ENCODE measurements at regions not wholly inside any gene's neighbourhood (a gene's known extent, or its start where the extent isn't known, plus 50 kb on each side); places are given as distances from the start of the nearest gene placed in this dataset.

- no peak overlapping the region for H3K27ac ChIP-seq (replicated peaks in 1 of 4)
- no peak overlapping the region for H3K4me3 ChIP-seq
- H3K4me1 ChIP-seq, result peaks cover 0 to 4% (median 0%) of the 10 kb centered on the region in 4 donors
- 74% methylated on average over 2 of the region's 2 CpGs for WGBS
- no peaks in the 10 kb centered on the region for H3K27me3 ChIP-seq
- no peaks in the 10 kb centered on the region for H3K36me3 ChIP-seq
- no peaks in the 10 kb centered on the region for H3K9me3 ChIP-seq
- TF ChIP-seq CTCF (IDR thresholded peaks at IDR 0.05), result no peak
- no peak for TF ChIP-seq POLR2AphosphoS5 (IDR thresholded peaks at IDR 0.05)
- TF ChIP-seq EP300 (IDR thresholded peaks at IDR 0.05), result no peak
- TF ChIP-seq POLR2A (IDR thresholded peaks at IDR 0.05; ENCODE audit: low read depth), result no peak
- intact Hi-C loops (cut with DNase I), result no loop called here
- no peak for DNase-seq (ENCODE audit: extremely low spot score)
Observed at GRCh38 chr11:62057069-62057468, 66.7 kb upstream of the INCENP start.

- TF ChIP-seq EP300 (IDR thresholded peaks at IDR 0.05) (no peak), POLR2AphosphoS5 (IDR thresholded peaks at IDR 0.05) (no peak), POLR2A (IDR thresholded peaks at IDR 0.05; ENCODE audit: low read depth) (no peak), CTCF (IDR thresholded peaks at IDR 0.05) (no peak)
- 59% methylated on average over 5 of the region's 5 CpGs for WGBS
- Histone ChIP-seq H3K9me3 (no peaks in the 10 kb centered on the region), H3K36me3 (no peaks in the 10 kb centered on the region), H3K4me1 (peaks cover 0 to 4% (median 0%) of the 10 kb centered on the region in 4 donors), H3K4me3 (no peak overlapping the region), H3K27me3 (no peaks in the 10 kb centered on the region), H3K27ac (replicated peaks in 1 of 4) (no peak overlapping the region)
- no peak for DNase-seq (ENCODE audit: extremely low spot score)
- intact Hi-C loops (cut with DNase I), result no loop called here
Observed at GRCh38 chr11:62055970-62056369, 67.8 kb upstream of the INCENP start.

- no peaks in the 10 kb centered on the region for H3K9me3 ChIP-seq
- H3K27me3 ChIP-seq, result no peaks in the 10 kb centered on the region
- 61% methylated on average over 8 of the region's 8 CpGs for WGBS
- H3K4me3 ChIP-seq, result no peak overlapping the region
- TF ChIP-seq POLR2AphosphoS5 (IDR thresholded peaks at IDR 0.05) (no peak), POLR2A (IDR thresholded peaks at IDR 0.05; ENCODE audit: low read depth) (no peak), CTCF (IDR thresholded peaks at IDR 0.05) (peak; percentile 37 to 56 (median 51))
- DNase-seq (ENCODE audit: extremely low spot score), result no peak
- intact Hi-C loops (cut with DNase I), result no loop called here
- H3K36me3 ChIP-seq, result no peaks in the 10 kb centered on the region
- H3K27ac ChIP-seq (replicated peaks in 1 of 4), result no peak overlapping the region
- peaks cover 0 to 4% (median 0%) of the 10 kb centered on the region in 4 donors for H3K4me1 ChIP-seq
Observed at GRCh38 chr11:62054484-62055121, 69.2 kb upstream of the INCENP start.

GRCh38 chr11:62054081-62054480 is 69.7 kb upstream of the INCENP start:
- TF ChIP-seq POLR2AphosphoS5 (IDR thresholded peaks at IDR 0.05) (no peak), CTCF (IDR thresholded peaks at IDR 0.05) (no peak), EP300 (IDR thresholded peaks at IDR 0.05) (no peak), POLR2A (IDR thresholded peaks at IDR 0.05; ENCODE audit: low read depth) (no peak)
- no peak overlapping the region for H3K4me3 ChIP-seq
- no peak for DNase-seq (ENCODE audit: extremely low spot score)
- intact Hi-C loops (cut with DNase I), result no loop called here
- no peaks in the 10 kb centered on the region for H3K27me3 ChIP-seq
- no peak overlapping the region for H3K27ac ChIP-seq (replicated peaks in 1 of 4)
- WGBS, result 98% methylated on average over 5 of the region's 5 CpGs
- peaks cover 0 to 4% (median 0%) of the 10 kb centered on the region in 4 donors for H3K4me1 ChIP-seq
- H3K36me3 ChIP-seq, result no peaks in the 10 kb centered on the region
- H3K9me3 ChIP-seq, result no peaks in the 10 kb centered on the region

- Histone ChIP-seq H3K9me3 (no peaks in the 10 kb centered on the region), H3K27ac (replicated peaks in 1 of 4) (no peak overlapping the region), H3K27me3 (no peaks in the 10 kb centered on the region), H3K4me3 (no peak overlapping the region), H3K36me3 (no peaks in the 10 kb centered on the region), H3K4me1 (peaks cover 0 to 4% (median 0%) of the 10 kb centered on the region in 4 donors)
- intact Hi-C loops (cut with DNase I), result no loop called here
- no peak for DNase-seq (ENCODE audit: extremely low spot score)
- TF ChIP-seq POLR2A (IDR thresholded peaks at IDR 0.05; ENCODE audit: low read depth) (no peak), POLR2AphosphoS5 (IDR thresholded peaks at IDR 0.05) (no peak)
- 85% methylated on average over 5 of the region's 5 CpGs for WGBS
Observed at GRCh38 chr11:62050716-62051115, 73.1 kb upstream of the INCENP start.

Measured in esophagus muscularis mucosa (tissue), 4 donors.